MM.1S (cell line): ENCODE measurements at regions not wholly inside any gene's neighbourhood (a gene's known extent, or its start where the extent isn't known, plus 50 kb on each side); places are given as distances from the start of the nearest gene placed in this dataset.

Experiments
- CTCF ChIP-seq: fragments of 300-600 bp; sonication (generic); IDR thresholded peaks from 2 replicates; pipeline ENCODE4 v1.5.1; 2016; ENCODE audit warnings: antibody characterized with exemption, low read length, mixed read lengths
- EZH2 ChIP-seq: fragments of 300-600 bp; sonication (generic); optimal IDR thresholded peaks from 2 replicates; pipeline ENCODE3; 2017; ENCODE audit warnings: low read depth, mild to moderate bottlenecking, antibody characterized with exemption, low read length, mixed read lengths

GRCh38 chr16:85283305-85284050, 171.2 kb upstream of the CIBAR2 start:
- no peak for TF ChIP-seq CTCF
- no peak for TF ChIP-seq EZH2
